ENCODE measurements at regions not wholly inside any gene's neighbourhood (a gene's known extent, or its start where the extent isn't known, plus 50 kb on each side); places are given as distances from the start of the nearest gene placed in this dataset.

DNA sequence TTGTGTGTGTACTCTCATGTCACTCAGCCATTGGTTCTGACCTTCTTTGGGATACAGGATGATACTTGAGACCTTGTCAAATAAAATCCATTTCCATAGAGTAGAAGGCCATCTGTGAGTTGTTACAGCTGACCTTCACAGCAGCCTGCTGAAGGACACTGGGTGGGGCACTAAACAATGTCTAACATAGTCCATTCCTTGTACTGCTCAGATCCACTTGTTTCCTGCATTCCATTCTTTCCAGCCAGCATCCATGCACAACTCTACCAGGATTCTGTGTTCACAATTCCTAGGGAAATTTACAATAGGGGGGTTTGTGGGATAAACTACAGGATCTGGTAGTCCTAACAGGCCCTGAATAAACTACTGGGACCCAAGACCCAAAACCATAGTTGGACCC, 286.4 kb downstream of the RASEF start:
- TF ChIP-seq CTCF (conservative IDR thresholded peaks at IDR 0.05) (no peak), ZFX (IDR thresholded peaks at IDR 0.05) (no peak)
